ENCODE measurements at regions not wholly inside any gene's neighbourhood (a gene's known extent, or its start where the extent isn't known, plus 50 kb on each side); places are given as distances from the start of the nearest gene placed in this dataset.

- TF ChIP-seq CTCF (IDR thresholded peaks at IDR 0.05) (no peak), ZFX (IDR thresholded peaks at IDR 0.05; ENCODE audit: borderline replicate concordance) (no peak)
These were observed 133.3 kb downstream of the PJA1 start for GRCh38 chrX:69031971-69032391.
